ENCODE measurements at regions not wholly inside any gene's neighbourhood (a gene's known extent, or its start where the extent isn't known, plus 50 kb on each side); places are given as distances from the start of the nearest gene placed in this dataset.
"Not testable (repeated sequence)": the region's sequence is repeated elsewhere in the genome, so short reads cannot be mapped to it uniquely, and the experiment has no call there.

DNA sequence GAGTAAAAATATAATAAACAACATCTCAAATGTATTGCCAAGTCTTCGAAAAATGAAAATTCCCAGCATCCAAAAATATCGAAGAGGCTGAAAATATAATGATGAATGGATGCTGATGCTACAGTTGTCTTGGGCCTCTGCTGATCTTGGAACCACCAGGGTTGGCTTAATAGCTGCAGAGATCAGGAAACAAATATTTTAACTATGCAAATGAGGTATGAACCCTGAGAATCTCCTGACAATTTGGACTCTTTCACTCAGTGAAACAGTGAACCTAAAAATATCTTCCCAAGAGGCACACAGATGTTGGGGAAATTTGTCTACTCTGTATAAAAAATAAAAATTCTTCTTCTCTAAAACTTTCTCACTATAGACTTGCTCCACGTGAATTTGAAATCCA lies 97.7 kb upstream of the EGFR start:
- no peak for DNase-seq (ENCODE audit: low read depth)
- in situ Hi-C loops (cut with HindIII; ENCODE audit: low pct_unique_long_range_greater_than_20kb, low sequenced_read_pairs) = no loop called here

DNA sequence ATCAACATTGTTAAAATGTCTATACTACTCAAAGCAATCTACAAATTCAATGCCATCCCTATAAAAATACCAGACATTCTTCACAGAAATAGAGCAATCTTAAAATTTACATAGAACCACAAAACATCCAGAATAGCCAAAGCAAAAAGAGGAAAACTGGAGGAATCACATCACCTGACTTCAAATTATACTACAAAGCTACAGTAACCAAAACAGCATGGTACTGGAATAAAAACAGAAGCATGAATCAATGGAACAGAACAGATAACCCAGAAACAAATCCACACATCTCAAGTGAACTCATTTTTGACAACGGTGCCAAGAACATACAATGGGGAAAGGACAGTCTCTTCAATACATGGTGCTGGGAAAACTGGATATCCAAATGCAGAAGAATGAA lies 87.3 kb upstream of the EGFR start:
- in situ Hi-C loops (cut with HindIII; ENCODE audit: low pct_unique_long_range_greater_than_20kb, low sequenced_read_pairs) = no loop called here
- DNase-seq (ENCODE audit: low read depth) = no peak

DNA sequence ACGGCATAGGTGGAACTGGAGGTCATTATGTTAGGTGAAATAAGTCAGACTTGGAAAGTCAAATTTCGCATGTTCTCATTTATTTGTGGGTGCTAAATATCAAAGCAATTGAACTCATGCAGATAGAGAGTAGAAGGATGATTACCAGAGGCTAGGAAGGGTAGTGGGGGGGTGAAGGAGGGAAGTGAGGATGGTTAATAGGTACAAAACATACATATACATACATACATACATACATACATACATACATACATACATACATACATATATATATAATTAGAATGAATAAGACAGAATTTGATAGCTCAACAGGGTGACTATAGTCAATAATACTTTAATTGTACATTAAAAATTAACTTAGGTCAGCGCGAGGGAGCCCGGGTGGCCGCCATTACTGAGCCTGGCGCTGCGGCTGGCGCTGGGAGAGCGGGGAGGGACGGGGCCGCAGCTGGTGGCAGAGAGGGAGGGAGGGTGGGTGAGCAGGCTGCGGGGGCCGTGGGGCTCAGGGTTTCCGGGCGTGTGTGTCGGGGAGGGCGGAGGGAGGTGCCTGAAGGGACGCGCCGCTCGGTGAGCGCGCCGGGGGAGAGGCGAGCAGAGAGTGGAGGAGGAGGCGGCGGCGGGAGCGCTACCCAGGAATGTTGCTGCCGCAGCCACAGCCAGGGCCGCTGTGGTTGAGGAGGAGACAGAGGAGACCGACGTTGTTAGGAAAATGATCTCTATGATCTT lies 85.8 kb upstream of the EGFR start:
- in situ Hi-C loops (cut with HindIII; ENCODE audit: low pct_unique_long_range_greater_than_20kb, low sequenced_read_pairs) = no loop called here
- peak; percentile 73 for DNase-seq (ENCODE audit: low read depth)

DNA sequence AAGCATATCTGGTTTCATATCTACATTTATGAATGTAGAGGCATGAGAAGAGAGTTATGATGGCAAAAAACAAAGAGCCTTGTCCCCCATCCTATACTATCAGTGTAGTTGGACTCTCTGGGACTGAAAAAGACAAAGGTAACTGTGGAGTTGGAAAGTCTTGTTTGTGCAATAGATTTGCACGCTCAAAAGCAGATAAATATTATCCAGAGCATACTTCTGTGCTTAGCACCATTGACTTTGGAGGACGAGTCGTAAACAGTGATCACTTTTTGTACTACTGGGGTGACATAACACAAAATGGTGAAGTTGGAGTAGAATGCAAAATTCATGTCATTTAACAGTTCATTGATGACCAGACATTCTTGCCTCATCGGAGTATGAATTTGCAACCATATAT lies 85.2 kb upstream of the EGFR start:
- in situ Hi-C loops (cut with HindIII; ENCODE audit: low pct_unique_long_range_greater_than_20kb, low sequenced_read_pairs) = no loop called here
- no peak for DNase-seq (ENCODE audit: low read depth)

DNA sequence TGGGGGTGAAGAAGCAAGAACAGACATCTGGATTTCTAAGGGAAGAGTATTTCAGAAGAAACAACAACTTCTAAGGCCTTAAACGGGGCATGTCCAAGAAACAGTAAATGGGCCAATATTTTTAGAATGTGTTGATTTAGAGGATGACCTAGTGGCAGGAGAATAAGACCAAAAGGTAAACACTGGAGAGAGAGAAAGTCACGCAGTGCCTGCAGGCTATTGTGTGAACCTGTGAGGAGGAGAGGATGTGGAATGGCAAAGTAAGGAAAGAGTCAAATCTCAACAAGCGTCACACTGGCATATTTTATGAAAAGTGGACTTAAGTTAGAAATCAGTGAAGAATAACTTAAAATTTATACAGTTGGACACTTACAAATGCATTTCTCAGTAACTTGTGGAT lies 78.1 kb upstream of the EGFR start:
- DNase-seq (ENCODE audit: low read depth) = no peak
- in situ Hi-C loops (cut with HindIII; ENCODE audit: low pct_unique_long_range_greater_than_20kb, low sequenced_read_pairs) = no loop called here

DNA sequence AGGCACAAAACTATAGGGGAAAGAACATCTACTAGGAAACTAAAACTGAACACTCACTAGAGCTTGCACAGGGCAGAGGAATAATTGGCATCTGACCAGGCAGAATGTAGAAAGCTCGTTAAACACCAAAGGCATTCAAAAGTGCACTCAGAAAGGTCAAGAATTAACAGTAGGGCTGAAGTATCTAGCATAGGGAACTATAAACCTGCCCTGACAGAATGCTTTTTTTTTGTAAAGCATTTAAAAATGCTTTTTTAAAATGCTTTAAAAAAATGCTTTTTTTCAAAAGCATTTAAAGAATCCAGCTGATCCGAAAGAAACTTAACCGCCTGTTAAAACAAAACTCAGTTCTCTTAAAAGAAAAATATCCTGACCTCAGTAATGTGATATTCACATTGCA lies 74.6 kb upstream of the EGFR start:
- in situ Hi-C loops (cut with HindIII; ENCODE audit: low pct_unique_long_range_greater_than_20kb, low sequenced_read_pairs) = no loop called here
- no peak for DNase-seq (ENCODE audit: low read depth)

DNA sequence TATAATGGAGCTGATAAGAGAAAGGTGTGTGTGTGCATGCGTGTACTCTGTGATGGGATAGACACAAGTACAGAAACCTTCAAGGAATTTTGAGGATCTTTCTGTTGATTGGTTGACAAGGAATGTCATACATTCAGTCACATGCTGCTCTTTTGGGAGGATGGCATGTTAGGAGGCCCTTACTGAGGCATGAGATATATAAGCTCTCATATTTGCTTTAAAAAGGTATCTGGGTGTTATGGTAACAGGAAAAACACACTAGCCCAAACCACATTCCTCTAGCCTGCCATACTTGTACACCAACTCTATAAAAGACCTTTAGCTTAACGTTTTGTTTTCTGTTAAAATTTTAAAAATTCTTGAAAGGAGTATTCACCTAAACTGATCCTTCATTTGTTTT lies 72.5 kb upstream of the EGFR start:
- no peak for DNase-seq (ENCODE audit: low read depth)

DNA sequence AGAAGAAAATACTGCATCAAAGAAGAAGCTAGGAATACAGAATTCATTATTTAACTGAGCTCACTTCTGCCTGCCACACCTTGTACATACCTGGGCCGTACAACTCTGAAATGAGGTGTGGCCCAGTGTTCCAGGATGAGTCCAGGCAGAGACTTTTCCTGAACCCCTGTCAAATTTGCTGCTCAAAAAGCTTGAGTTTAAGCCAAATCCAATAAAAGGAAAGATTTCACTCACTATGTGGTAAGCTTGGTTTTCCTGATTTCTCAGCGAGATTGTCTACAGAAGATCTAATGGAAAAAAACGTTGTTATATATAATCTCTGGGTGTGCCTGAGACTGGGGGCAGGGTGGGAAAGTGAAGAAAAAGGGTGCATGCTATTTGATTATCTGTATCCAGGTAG lies 72.1 kb upstream of the EGFR start:
- DNase-seq (ENCODE audit: low read depth) = no peak
- in situ Hi-C loops (cut with HindIII; ENCODE audit: low pct_unique_long_range_greater_than_20kb, low sequenced_read_pairs) = no loop called here

More for the DNA sequence above, 72.5 kb upstream of the EGFR start:
- in situ Hi-C loops (cut with HindIII; ENCODE audit: low pct_unique_long_range_greater_than_20kb, low sequenced_read_pairs) = no loop called here

DNA sequence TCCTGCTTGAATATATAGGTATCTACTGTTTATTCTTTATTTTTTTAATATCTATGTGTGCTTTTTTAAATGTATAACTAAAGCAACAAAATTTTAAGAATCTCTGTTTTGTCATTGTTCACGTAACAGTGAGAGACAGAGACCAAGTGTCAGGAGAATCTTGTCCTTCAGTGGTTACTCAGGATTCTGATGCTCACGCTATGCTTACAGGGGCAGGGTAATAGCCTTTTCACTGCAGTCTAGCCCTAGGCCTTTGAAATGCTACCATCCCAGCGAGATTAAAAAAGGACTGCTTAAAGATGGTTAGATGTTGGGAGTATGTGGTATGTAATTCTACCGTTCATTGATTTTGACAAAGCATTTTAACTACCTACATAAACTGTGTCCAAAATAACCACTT lies 71.6 kb upstream of the EGFR start:
- in situ Hi-C loops (cut with HindIII; ENCODE audit: low pct_unique_long_range_greater_than_20kb, low sequenced_read_pairs) = no loop called here

DNA sequence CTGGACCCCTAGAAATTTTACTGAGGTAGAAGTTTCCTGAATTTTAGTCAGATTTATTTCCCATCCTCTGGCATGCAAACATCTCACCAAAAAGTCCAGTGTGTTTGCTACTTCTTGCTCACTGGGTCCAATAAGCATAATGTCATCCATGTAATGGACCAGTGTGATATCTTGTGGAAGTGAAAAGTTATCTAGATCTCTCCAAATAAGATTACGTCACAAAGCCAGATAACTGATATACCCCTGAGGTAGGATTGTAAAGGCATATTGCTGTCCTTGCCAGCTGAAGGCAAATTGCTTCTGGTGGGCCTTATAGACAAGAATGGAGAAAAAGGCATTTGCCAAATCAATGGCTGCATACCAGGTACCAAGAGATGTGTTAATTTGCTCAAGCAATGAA lies 69.3 kb upstream of the EGFR start:
- in situ Hi-C loops (cut with HindIII; ENCODE audit: low pct_unique_long_range_greater_than_20kb, low sequenced_read_pairs); DNase-seq (ENCODE audit: low read depth): not testable (repeated sequence)

More for the DNA sequence above, 71.6 kb upstream of the EGFR start:
- no peak for DNase-seq (ENCODE audit: low read depth)

DNA sequence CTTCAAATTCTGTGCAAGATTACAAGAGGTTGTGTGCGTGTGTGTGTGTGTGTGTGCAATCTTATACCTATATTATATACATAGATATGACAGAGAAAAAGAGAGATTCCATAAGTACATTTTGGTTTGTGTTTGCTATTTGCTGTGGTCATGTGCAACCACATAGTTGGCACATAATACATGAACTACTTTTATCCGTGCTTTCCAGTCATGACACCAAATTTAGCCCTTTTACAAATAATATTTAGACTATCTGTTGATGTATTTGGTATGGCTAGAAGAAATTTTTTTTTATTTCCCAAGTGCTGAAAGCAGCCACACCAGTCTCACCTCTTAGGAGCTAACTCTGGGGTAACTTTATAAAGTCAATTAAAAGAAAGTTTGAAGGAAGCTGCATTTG lies 63.5 kb upstream of the EGFR start:
- DNase-seq (ENCODE audit: low read depth) = no peak
- in situ Hi-C loops (cut with HindIII; ENCODE audit: low pct_unique_long_range_greater_than_20kb, low sequenced_read_pairs) = no loop called here

DNA sequence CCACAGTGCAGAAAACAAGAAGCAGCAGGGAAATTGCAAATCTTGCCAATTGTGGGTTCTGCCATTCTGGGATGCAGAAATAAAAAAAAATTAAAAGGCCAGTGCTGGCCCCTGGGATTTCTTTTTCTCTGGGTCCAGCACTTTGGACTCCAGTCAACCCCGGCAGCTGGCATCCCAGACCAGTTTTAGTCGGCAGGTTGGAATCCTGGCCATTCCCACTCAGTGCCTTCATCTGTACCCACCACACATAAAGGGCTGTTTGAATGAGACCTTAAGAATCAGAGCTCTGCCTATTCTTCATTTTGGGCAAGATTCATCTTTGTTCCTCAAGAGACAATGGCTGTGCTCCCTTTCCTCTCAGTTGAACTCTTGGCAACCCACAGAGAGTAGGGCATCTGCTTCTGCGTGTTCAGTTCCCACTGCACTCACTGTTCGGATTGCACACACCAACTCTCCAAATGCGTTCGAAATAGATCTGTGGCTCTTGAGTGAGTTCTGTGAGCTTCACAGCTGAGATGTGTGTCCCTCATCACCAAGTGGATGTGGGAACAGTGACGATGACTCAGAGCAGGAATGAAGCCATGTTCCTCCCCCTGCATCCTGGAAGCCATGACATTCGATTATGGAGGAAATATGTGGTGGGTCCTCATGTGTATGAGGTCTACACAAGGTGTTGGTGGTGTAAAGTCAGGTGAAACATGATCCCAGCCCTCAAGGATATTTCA lies 63.0 kb upstream of the EGFR start:
- no peak for DNase-seq (ENCODE audit: low read depth)
- in situ Hi-C loops (cut with HindIII; ENCODE audit: low pct_unique_long_range_greater_than_20kb, low sequenced_read_pairs) = no loop called here

DNA sequence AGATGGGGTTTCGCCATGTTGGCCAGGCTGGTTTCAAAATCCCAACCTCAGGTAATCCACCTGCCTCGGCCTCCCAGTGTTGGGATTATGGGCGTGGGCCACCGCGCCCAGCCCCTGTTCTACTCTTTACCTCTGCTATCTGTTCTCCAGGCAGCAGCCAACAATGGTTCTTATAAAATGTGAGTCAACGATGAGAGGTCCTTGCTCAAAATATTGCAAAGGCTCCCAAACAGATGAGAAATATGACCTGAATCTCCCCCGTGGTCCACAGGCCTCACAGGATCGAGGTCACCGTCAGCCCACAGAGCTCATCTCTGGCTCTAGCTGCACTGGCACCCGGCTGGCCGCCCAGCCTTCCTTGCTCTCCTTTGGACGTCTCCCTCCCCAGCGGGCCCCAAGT lies 62.0 kb upstream of the EGFR start:
- DNase-seq (ENCODE audit: low read depth) = no peak
- in situ Hi-C loops (cut with HindIII; ENCODE audit: low pct_unique_long_range_greater_than_20kb, low sequenced_read_pairs) = no loop called here

DNA sequence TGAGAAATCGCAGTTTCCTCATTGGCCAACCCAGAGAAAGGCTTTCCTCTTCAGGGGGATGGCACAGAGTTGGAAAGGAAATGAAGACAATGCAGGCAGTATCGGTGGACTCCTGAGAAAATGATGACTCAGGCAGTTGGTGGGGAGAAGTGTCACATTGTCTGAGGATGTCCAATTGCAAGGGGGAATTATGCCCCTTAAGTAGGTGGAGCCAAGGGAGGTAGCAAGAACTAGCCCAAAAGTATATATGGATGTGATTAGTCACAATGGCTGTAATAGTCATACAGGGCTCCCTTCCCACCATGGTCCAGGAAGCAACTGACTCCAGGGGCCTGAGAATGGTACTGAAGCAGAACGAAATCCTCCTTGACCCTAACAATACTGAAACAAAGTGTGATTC lies 58.3 kb upstream of the EGFR start:
- in situ Hi-C loops (cut with HindIII; ENCODE audit: low pct_unique_long_range_greater_than_20kb, low sequenced_read_pairs) = no loop called here
- peak; percentile 96 for DNase-seq (ENCODE audit: low read depth)

DNA sequence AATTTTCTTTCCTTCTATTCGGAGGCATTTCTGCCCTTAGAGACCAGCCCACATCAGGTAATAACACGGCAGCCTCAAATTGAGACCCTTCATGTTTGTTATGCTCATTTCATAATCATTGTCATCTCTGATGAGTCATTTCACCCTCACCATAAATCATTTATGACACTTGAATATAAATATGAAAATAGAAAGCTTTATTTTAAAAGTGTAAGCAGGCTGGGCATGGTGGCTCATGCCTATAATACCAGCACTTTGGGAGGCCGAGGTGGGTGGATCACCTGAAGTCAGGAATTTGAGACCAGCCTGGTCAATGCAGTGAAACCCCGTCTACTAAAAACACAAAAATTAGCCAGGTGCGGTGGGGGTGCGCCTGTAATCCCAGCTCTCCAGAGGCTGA lies 57.4 kb upstream of the EGFR start:
- in situ Hi-C loops (cut with HindIII; ENCODE audit: low pct_unique_long_range_greater_than_20kb, low sequenced_read_pairs) = no loop called here

DNA sequence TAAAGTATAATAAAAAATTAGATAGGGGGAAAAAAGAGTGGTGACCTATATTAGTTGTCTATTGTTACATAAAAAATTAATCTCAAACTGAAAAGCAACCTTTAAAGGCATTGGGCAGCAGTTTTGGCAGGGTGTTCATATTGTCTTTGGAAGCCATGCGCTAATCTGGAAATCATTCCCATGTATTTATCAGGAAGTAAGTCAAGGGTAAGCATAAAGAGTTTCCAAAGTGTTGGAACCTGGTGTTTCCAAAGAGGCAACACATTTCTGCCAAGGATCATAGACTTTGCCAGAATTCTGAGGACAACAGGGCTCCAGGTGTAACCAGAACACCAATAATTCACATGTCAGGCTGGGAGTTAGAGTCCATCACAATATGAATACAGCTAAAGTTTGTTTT lies 55.7 kb upstream of the EGFR start:
- in situ Hi-C loops (cut with HindIII; ENCODE audit: low pct_unique_long_range_greater_than_20kb, low sequenced_read_pairs) = no loop called here
- no peak for DNase-seq (ENCODE audit: low read depth)

More for the DNA sequence above, 57.4 kb upstream of the EGFR start:
- DNase-seq (ENCODE audit: low read depth) = no peak

DNA sequence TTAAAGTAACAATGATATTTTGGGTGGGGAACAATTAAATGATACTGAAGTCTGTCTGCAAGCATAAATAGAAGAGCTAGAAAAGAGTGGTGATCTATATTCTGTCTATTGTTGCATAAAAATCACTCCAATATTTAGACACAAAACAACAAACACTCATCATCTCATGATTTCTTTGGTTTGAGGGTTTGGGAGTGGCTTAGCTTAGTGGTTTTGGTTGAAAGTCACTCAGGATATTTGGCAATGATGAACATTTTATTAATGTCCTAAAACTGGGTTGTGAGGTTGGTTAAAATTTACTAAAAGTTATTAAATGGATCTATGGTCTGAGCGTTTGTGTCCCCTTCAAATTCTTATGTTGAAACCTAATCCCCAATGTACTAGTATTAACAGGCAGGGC lies 54.7 kb upstream of the EGFR start:
- in situ Hi-C loops (cut with HindIII; ENCODE audit: low pct_unique_long_range_greater_than_20kb, low sequenced_read_pairs) = no loop called here

DNA sequence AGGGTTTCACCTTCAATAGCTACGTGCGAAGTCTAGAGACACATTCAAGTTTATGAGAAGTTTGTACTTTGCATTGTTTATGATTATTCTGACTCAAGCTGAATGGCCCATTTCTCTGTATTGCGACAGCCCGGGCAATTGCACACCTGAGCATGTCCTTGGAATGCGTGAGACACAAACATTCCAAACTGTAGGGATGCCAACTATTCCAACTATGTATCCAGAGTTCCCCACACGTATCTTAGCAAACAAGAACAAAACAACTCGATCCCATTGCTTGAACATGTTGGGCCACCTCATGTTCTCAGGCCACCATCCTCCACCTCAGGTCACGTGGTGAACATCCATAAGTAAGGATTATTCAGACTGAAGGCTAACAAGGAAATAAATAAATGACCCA lies 51.4 kb upstream of the EGFR start:
- peak; percentile 99 for DNase-seq (ENCODE audit: low read depth)
- in situ Hi-C loops (cut with HindIII; ENCODE audit: low pct_unique_long_range_greater_than_20kb, low sequenced_read_pairs) = no loop called here

More for the DNA sequence above, 54.7 kb upstream of the EGFR start:
- DNase-seq (ENCODE audit: low read depth) = no peak

DNA sequence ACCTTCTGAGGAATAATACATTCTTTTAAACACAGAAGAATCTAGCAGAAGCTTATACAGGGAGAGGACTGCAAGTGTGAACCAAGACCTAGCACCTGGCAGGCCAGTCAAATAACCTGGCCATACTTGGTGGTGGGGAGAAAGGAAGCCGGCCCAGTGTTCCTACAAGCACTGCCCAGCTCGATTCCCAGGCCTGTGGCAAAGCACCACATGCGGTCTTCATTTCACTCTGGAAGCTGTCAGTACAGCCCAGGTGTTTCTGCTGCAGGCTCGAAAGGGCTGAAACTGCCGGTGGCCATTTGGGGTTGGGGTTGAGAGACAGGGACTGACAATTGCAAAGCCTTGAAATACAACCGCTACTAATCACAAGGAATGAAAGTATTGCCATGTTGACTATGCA lies 50.8 kb upstream of the EGFR start:
- in situ Hi-C loops (cut with HindIII; ENCODE audit: low pct_unique_long_range_greater_than_20kb, low sequenced_read_pairs) = no loop called here
- no peak for DNase-seq (ENCODE audit: low read depth)
